ENCODE measurements at regions not wholly inside any gene's neighbourhood (a gene's known extent, or its start where the extent isn't known, plus 50 kb on each side); places are given as distances from the start of the nearest gene placed in this dataset.

- TF ChIP-seq CTCF (IDR thresholded peaks at IDR 0.05) = no peak
- TF ChIP-seq POLR2A (IDR thresholded peaks at IDR 0.05) = no peak
These were observed 499.1 kb upstream of the EPHA5 start for GRCh38 chr4:66169341-66169740.
